Nucleus accumbens (tissue), 56 donors: ENCODE measurements at regions not wholly inside any gene's neighbourhood (a gene's known extent, or its start where the extent isn't known, plus 50 kb on each side); places are given as distances from the start of the nearest gene placed in this dataset.
A peak's percentile ranks its signal among the peaks of the same experiment; 100 is the strongest.

Experiments used
- DNase-seq, 56 donors: peaks; one replicate each; lab custom pipeline; 2025; lab: John Stamatoyannopoulos, UW

- DNase-seq = no peak
Observed at GRCh38 chr20:11564491-11564890, 353.2 kb upstream of the BTBD3 start.

GRCh38 chr20:11569163-11569562 lies 348.5 kb upstream of the BTBD3 start:
- DNase-seq = no peak

- DNase-seq = no peak
Observed at GRCh38 chr20:11573507-11573906, 344.2 kb upstream of the BTBD3 start.

GRCh38 chr20:11581271-11581670 lies 336.4 kb upstream of the BTBD3 start:
- DNase-seq = no peak

GRCh38 chr20:11582060-11582459 lies 335.6 kb upstream of the BTBD3 start:
- no peak for DNase-seq

GRCh38 chr20:11585752-11586352 lies 331.8 kb upstream of the BTBD3 start:
- DNase-seq = peak in 1 of 56 donors; percentile 3

- DNase-seq = no peak
Observed at GRCh38 chr20:11588875-11589274, 328.8 kb upstream of the BTBD3 start.

GRCh38 chr20:11591965-11592364 lies 325.7 kb upstream of the BTBD3 start:
- no peak for DNase-seq

GRCh38 chr20:11604339-11604738 lies 313.4 kb upstream of the BTBD3 start:
- DNase-seq = no peak

GRCh38 chr20:11607047-11607446 lies 310.6 kb upstream of the BTBD3 start:
- DNase-seq = no peak

- no peak for DNase-seq
Observed at GRCh38 chr20:11608736-11609135, 309.0 kb upstream of the BTBD3 start.

GRCh38 chr20:11624704-11625103 lies 293.0 kb upstream of the BTBD3 start:
- no peak for DNase-seq

GRCh38 chr20:11626551-11626950 lies 291.1 kb upstream of the BTBD3 start:
- no peak for DNase-seq

- no peak for DNase-seq
Observed at GRCh38 chr20:11642866-11643265, 274.8 kb upstream of the BTBD3 start.

- DNase-seq = no peak
Observed at GRCh38 chr20:11646359-11646758, 271.3 kb upstream of the BTBD3 start.

GRCh38 chr20:11650566-11650965 lies 267.1 kb upstream of the BTBD3 start:
- DNase-seq = no peak

GRCh38 chr20:11651138-11651537 lies 266.6 kb upstream of the BTBD3 start:
- no peak for DNase-seq

GRCh38 chr20:11651647-11652046 lies 266.0 kb upstream of the BTBD3 start:
- no peak for DNase-seq

GRCh38 chr20:11652128-11652527 lies 265.6 kb upstream of the BTBD3 start:
- DNase-seq = no peak

- no peak for DNase-seq
Observed at GRCh38 chr20:11654766-11655165, 262.9 kb upstream of the BTBD3 start.

GRCh38 chr20:11660673-11661072 lies 257.0 kb upstream of the BTBD3 start:
- no peak for DNase-seq

GRCh38 chr20:11671015-11671511 lies 246.6 kb upstream of the BTBD3 start:
- DNase-seq = no peak

- DNase-seq = peak in 7 of 56 donors; percentile 1 to 50 (median 4)
Observed at GRCh38 chr20:11672959-11673358, 244.7 kb upstream of the BTBD3 start.
